ENCODE measurements at regions not wholly inside any gene's neighbourhood (a gene's known extent, or its start where the extent isn't known, plus 50 kb on each side); places are given as distances from the start of the nearest gene placed in this dataset.

- POLR2A ChIA-PET: no interaction called here
- Mint-ChIP-seq H3K4me1 (no peaks in the 10 kb centered on the region), H3K4me3 (no peak overlapping the region), H3K36me3 (no peaks in the 10 kb centered on the region), H3K9me3 (no peaks in the 10 kb centered on the region), H3K27ac (no peak overlapping the region), H3K27me3 (no peaks in the 10 kb centered on the region)
- no peak for DNase-seq
- no peak for ATAC-seq
These were observed 1457.5 kb downstream of the KCNT2 start for GRCh38 chr1:195150768-195151167.

- no peak overlapping the region for H3K27ac Mint-ChIP-seq
- DNase-seq (no peak), ATAC-seq (no peak)
- H3K4me1 Mint-ChIP-seq: no peaks in the 10 kb centered on the region
- no peak overlapping the region for H3K4me3 Mint-ChIP-seq
- POLR2A ChIA-PET: no interaction called here
- H3K27me3 Mint-ChIP-seq: no peaks in the 10 kb centered on the region
- H3K36me3 Mint-ChIP-seq: no peaks in the 10 kb centered on the region
- H3K9me3 Mint-ChIP-seq: peaks cover 0 to 24% (median 20%) of the 10 kb centered on the region in 9 donors
These were observed 1466.9 kb downstream of the KCNT2 start for GRCh38 chr1:195141294-195141693.

GRCh38 chr1:195130598-195130997, 1477.6 kb downstream of the KCNT2 start:
- no peak overlapping the region for H3K4me3 Mint-ChIP-seq
- H3K27ac Mint-ChIP-seq: no peak overlapping the region
- H3K36me3 Mint-ChIP-seq: no peaks in the 10 kb centered on the region
- ATAC-seq (no peak), DNase-seq (no peak)
- POLR2A ChIA-PET: no interaction called here
- H3K4me1 Mint-ChIP-seq: no peaks in the 10 kb centered on the region
- peaks cover 0 to 9% (median 0%) of the 10 kb centered on the region in 9 donors for H3K9me3 Mint-ChIP-seq
- H3K27me3 Mint-ChIP-seq: peaks cover 0 to 2% (median 0%) of the 10 kb centered on the region in 5 donors

GRCh38 chr1:195122497-195122896, 1485.7 kb downstream of the KCNT2 start:
- Mint-ChIP-seq H3K9me3 (peaks cover 0 to 6% (median 0%) of the 10 kb centered on the region in 9 donors), H3K27ac (no peak overlapping the region), H3K36me3 (no peaks in the 10 kb centered on the region), H3K27me3 (no peaks in the 10 kb centered on the region), H3K4me3 (no peak overlapping the region), H3K4me1 (no peaks in the 10 kb centered on the region)
- DNase-seq: no peak
- ATAC-seq: no peak
- POLR2A ChIA-PET: no interaction called here

- DNase-seq: no peak
- no peaks in the 10 kb centered on the region for H3K27me3 Mint-ChIP-seq
- no peak overlapping the region for H3K4me3 Mint-ChIP-seq
- H3K4me1 Mint-ChIP-seq: no peaks in the 10 kb centered on the region
- ATAC-seq: no peak
- H3K27ac Mint-ChIP-seq: no peak overlapping the region
- H3K36me3 Mint-ChIP-seq: no peaks in the 10 kb centered on the region
- POLR2A ChIA-PET: no interaction called here
- peaks cover 0 to 5% (median 0%) of the 10 kb centered on the region in 9 donors for H3K9me3 Mint-ChIP-seq
These were observed 1494.8 kb downstream of the KCNT2 start for GRCh38 chr1:195113471-195113870.

GRCh38 chr1:195105773-195106172, 1502.5 kb downstream of the KCNT2 start:
- ATAC-seq (no peak), DNase-seq (no peak)
- Mint-ChIP-seq H3K9me3 (peaks cover 0 to 24% (median 18%) of the 10 kb centered on the region in 9 donors), H3K4me1 (no peaks in the 10 kb centered on the region), H3K4me3 (no peak overlapping the region), H3K36me3 (peaks cover 0 to 14% (median 0%) of the 10 kb centered on the region in 3 donors), H3K27ac (no peak overlapping the region), H3K27me3 (no peaks in the 10 kb centered on the region)
- POLR2A ChIA-PET: no interaction called here

- Mint-ChIP-seq H3K4me3 (no peak overlapping the region), H3K36me3 (peaks cover 0 to 14% (median 0%) of the 10 kb centered on the region in 3 donors), H3K9me3 (peaks cover 0 to 24% (median 15%) of the 10 kb centered on the region in 9 donors), H3K27me3 (no peaks in the 10 kb centered on the region), H3K27ac (no peak overlapping the region), H3K4me1 (no peaks in the 10 kb centered on the region)
- DNase-seq: peak in 1 of 10 donors; percentile 28
- ATAC-seq: no peak
- POLR2A ChIA-PET: no interaction called here
These were observed 1503.0 kb downstream of the KCNT2 start for GRCh38 chr1:195105281-195105680.

GRCh38 chr1:195097316-195097715, 1510.9 kb downstream of the KCNT2 start:
- Mint-ChIP-seq H3K9me3 (peaks cover 0 to 8% (median 0%) of the 10 kb centered on the region in 9 donors), H3K27me3 (peaks cover 0 to 1% (median 0%) of the 10 kb centered on the region in 5 donors), H3K4me1 (no peaks in the 10 kb centered on the region), H3K4me3 (no peak overlapping the region), H3K36me3 (no peaks in the 10 kb centered on the region), H3K27ac (no peak overlapping the region)
- POLR2A ChIA-PET: no interaction called here
- ATAC-seq (peak in 1 of 2 donors; percentile 22), DNase-seq (no peak)

- POLR2A ChIA-PET: no interaction called here
- DNase-seq: no peak
- no peak for ATAC-seq
- Mint-ChIP-seq H3K36me3 (no peaks in the 10 kb centered on the region), H3K27ac (no peak overlapping the region), H3K4me3 (no peak overlapping the region), H3K4me1 (no peaks in the 10 kb centered on the region), H3K9me3 (peaks cover 0 to 9% (median 0%) of the 10 kb centered on the region in 9 donors), H3K27me3 (peaks cover 0 to 1% (median 0%) of the 10 kb centered on the region in 5 donors)
These were observed 1512.2 kb downstream of the KCNT2 start for GRCh38 chr1:195096051-195096521.

GRCh38 chr1:195085196-195085595, 1523.0 kb downstream of the KCNT2 start:
- Mint-ChIP-seq H3K36me3 (no peaks in the 10 kb centered on the region), H3K27me3 (no peaks in the 10 kb centered on the region), H3K4me1 (no peaks in the 10 kb centered on the region), H3K4me3 (no peak overlapping the region), H3K27ac (no peak overlapping the region), H3K9me3 (peaks cover 0 to 5% (median 0%) of the 10 kb centered on the region in 9 donors)
- ATAC-seq (no peak), DNase-seq (no peak)
- POLR2A ChIA-PET: no interaction called here

- Mint-ChIP-seq H3K4me1 (no peaks in the 10 kb centered on the region), H3K4me3 (no peak overlapping the region), H3K9me3 (peaks cover 0 to 7% (median 0%) of the 10 kb centered on the region in 9 donors), H3K36me3 (no peaks in the 10 kb centered on the region), H3K27me3 (no peaks in the 10 kb centered on the region), H3K27ac (no peak overlapping the region)
- POLR2A ChIA-PET: no interaction called here
- no peak for ATAC-seq
- DNase-seq: no peak
These were observed 1526.1 kb downstream of the KCNT2 start for GRCh38 chr1:195082183-195082582.

- Mint-ChIP-seq H3K36me3 (no peaks in the 10 kb centered on the region), H3K27ac (no peak overlapping the region), H3K27me3 (no peaks in the 10 kb centered on the region), H3K9me3 (peaks cover 0 to 4% (median 0%) of the 10 kb centered on the region in 9 donors), H3K4me3 (no peak overlapping the region), H3K4me1 (no peaks in the 10 kb centered on the region)
- ATAC-seq: no peak
- DNase-seq: no peak
- POLR2A ChIA-PET: no interaction called here
These were observed 1531.6 kb downstream of the KCNT2 start for GRCh38 chr1:195076682-195077081.

GRCh38 chr1:195075973-195076372, 1532.3 kb downstream of the KCNT2 start:
- Mint-ChIP-seq H3K27ac (no peak overlapping the region), H3K9me3 (peaks cover 0 to 4% (median 0%) of the 10 kb centered on the region in 9 donors), H3K4me1 (no peaks in the 10 kb centered on the region), H3K27me3 (no peaks in the 10 kb centered on the region), H3K4me3 (no peak overlapping the region), H3K36me3 (no peaks in the 10 kb centered on the region)
- ATAC-seq: no peak
- POLR2A ChIA-PET: no interaction called here
- no peak for DNase-seq

GRCh38 chr1:195071461-195071860, 1536.8 kb downstream of the KCNT2 start:
- Mint-ChIP-seq H3K9me3 (no peaks in the 10 kb centered on the region), H3K4me1 (no peaks in the 10 kb centered on the region), H3K36me3 (no peaks in the 10 kb centered on the region), H3K27ac (no peak overlapping the region), H3K27me3 (no peaks in the 10 kb centered on the region), H3K4me3 (no peak overlapping the region)
- POLR2A ChIA-PET: no interaction called here
- DNase-seq (no peak), ATAC-seq (no peak)

All from naive thymus-derived CD8-positive, alpha-beta T cell (primary cell).